Endothelial cell (in vitro differentiated cells): ENCODE measurements at regions not wholly inside any gene's neighbourhood (a gene's known extent, or its start where the extent isn't known, plus 50 kb on each side); places are given as distances from the start of the nearest gene placed in this dataset.

Source experiments
- DNase-seq: peaks from one replicate; pipeline ENCODE4 v3.0.0; 2021; ENCODE audit warnings: low spot score
- H3K27ac Mint-ChIP-seq: one replicate; pipeline ENCODE4 v1.8.0; 2021; ENCODE audit warnings: mixed read lengths, inconsistent platforms; ENCODE audit not compliant: unreplicated experiment
- H3K27me3 Mint-ChIP-seq: one replicate; pipeline ENCODE4 v1.8.0; 2021; ENCODE audit warnings: mild to moderate bottlenecking, moderate library complexity, mixed read lengths, inconsistent platforms; ENCODE audit not compliant: unreplicated experiment
- H3K36me3 Mint-ChIP-seq: one replicate; pipeline ENCODE4 v1.8.0; 2021; ENCODE audit warnings: mild to moderate bottlenecking, low read depth, mixed read lengths, inconsistent platforms; ENCODE audit not compliant: unreplicated experiment
- H3K4me1 Mint-ChIP-seq: one replicate; pipeline ENCODE4 v1.8.0; 2021; ENCODE audit warnings: mild to moderate bottlenecking, mixed read lengths, inconsistent platforms; ENCODE audit not compliant: unreplicated experiment
- H3K4me3 Mint-ChIP-seq: one replicate; pipeline ENCODE4 v1.8.0; 2021; ENCODE audit warnings: mild to moderate bottlenecking, mixed read lengths, inconsistent platforms; ENCODE audit not compliant: unreplicated experiment
- H3K9me3 Mint-ChIP-seq: one replicate; pipeline ENCODE4 v1.8.0; 2021; ENCODE audit warnings: mixed read lengths, inconsistent platforms; ENCODE audit not compliant: unreplicated experiment
- CTCF ChIP-seq: fragments of 200-600 bp; sonication (generic); IDR thresholded peaks from one replicate; pipeline ENCODE4 v1.5.0; 2021; ENCODE audit warnings: antibody characterized with exemption; ENCODE audit not compliant: unreplicated experiment

DNA sequence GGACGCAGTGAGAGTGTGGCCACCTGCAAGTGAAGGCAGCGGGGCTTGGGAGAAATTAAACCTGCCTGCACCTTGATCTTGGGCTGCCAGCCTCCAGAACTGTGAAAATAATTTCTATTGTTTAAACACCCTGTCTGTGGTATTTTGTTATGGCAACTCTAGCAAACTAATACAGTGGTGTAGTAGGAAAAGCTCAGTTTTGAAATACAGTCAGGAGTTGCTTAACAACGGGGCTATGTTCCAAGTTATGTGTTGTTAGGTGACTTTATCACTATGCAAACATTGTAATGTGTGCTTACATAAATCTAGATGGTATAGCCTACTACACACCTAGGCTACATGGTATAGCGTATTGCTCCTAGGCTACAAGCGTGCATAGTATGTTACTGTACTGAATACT, 93.4 kb upstream of the FN1 start:
- H3K27ac Mint-ChIP-seq, result no peak overlapping the region
- H3K36me3 Mint-ChIP-seq, result no peaks in the 10 kb centered on the region
- no peak for TF ChIP-seq CTCF
- DNase-seq, result no peak
- H3K4me1 Mint-ChIP-seq, result no peaks in the 10 kb centered on the region
- no peaks in the 10 kb centered on the region for H3K27me3 Mint-ChIP-seq
- no peak overlapping the region for H3K4me3 Mint-ChIP-seq
- H3K9me3 Mint-ChIP-seq, result no peaks in the 10 kb centered on the region

- Mint-ChIP-seq H3K27me3 (no peaks in the 10 kb centered on the region), H3K9me3 (no peaks in the 10 kb centered on the region), H3K27ac (no peak overlapping the region), H3K36me3 (no peaks in the 10 kb centered on the region), H3K4me1 (no peaks in the 10 kb centered on the region), H3K4me3 (no peak overlapping the region)
- TF ChIP-seq CTCF, result no peak
- DNase-seq, result no peak
Observed at GRCh38 chr2:215528555-215528954, 92.7 kb upstream of the FN1 start.

DNA sequence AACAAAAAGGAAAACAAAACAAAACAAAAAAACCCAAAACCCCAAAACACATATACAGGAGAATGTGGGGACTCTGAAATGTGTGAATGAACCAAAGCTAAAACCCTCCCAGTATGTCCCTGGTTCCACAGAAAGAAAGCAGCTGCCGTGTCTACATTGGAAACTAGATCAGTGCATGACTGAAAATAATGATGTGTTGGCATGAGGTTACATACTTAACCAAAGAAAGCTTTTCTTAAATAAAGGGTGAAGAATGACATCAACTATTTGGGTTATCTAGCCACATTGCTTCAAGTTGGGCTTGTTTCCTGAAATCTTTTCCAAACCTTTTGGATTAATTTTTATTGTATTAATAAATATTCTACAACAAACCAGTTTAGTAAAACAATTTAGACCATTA, 91.9 kb upstream of the FN1 start:
- no peak overlapping the region for H3K27ac Mint-ChIP-seq
- no peaks in the 10 kb centered on the region for H3K27me3 Mint-ChIP-seq
- DNase-seq, result no peak
- H3K4me1 Mint-ChIP-seq, result no peaks in the 10 kb centered on the region
- H3K9me3 Mint-ChIP-seq, result no peaks in the 10 kb centered on the region
- no peak for TF ChIP-seq CTCF
- no peak overlapping the region for H3K4me3 Mint-ChIP-seq
- no peaks in the 10 kb centered on the region for H3K36me3 Mint-ChIP-seq

- no peak overlapping the region for H3K4me3 Mint-ChIP-seq
- DNase-seq, result no peak
- no peak overlapping the region for H3K27ac Mint-ChIP-seq
- no peaks in the 10 kb centered on the region for H3K36me3 Mint-ChIP-seq
- H3K27me3 Mint-ChIP-seq, result no peaks in the 10 kb centered on the region
- H3K9me3 Mint-ChIP-seq, result no peaks in the 10 kb centered on the region
- no peak for TF ChIP-seq CTCF
- no peaks in the 10 kb centered on the region for H3K4me1 Mint-ChIP-seq
Observed at GRCh38 chr2:215526341-215526740, 90.5 kb upstream of the FN1 start.

- no peak for DNase-seq
- H3K4me1 Mint-ChIP-seq, result no peaks in the 10 kb centered on the region
- no peaks in the 10 kb centered on the region for H3K36me3 Mint-ChIP-seq
- no peak overlapping the region for H3K27ac Mint-ChIP-seq
- H3K4me3 Mint-ChIP-seq, result no peak overlapping the region
- no peaks in the 10 kb centered on the region for H3K27me3 Mint-ChIP-seq
- no peak for TF ChIP-seq CTCF
- H3K9me3 Mint-ChIP-seq, result no peaks in the 10 kb centered on the region
Observed at GRCh38 chr2:215522237-215522636, 86.4 kb upstream of the FN1 start.
